ENCODE measurements at regions not wholly inside any gene's neighbourhood (a gene's known extent, or its start where the extent isn't known, plus 50 kb on each side); places are given as distances from the start of the nearest gene placed in this dataset.

- Histone ChIP-seq H3K27ac (no peak overlapping the region), H3K27me3 (no peaks in the 10 kb centered on the region), H3K9me3 (no peaks in the 10 kb centered on the region), H3K4me3 (replicated peaks in 1 of 3) (no peak overlapping the region), H3K36me3 (no peaks in the 10 kb centered on the region), H3K4me1 (no peaks in the 10 kb centered on the region)
- intact Hi-C loops (cut with DNase I) = no loop called here
- TF ChIP-seq CTCF (IDR thresholded peaks at IDR 0.05) = no peak
- TF ChIP-seq POLR2A (IDR thresholded peaks at IDR 0.05) = no peak
- 53 to 64% methylated on average over 2 of the region's 2 CpGs for WGBS, 2 donors
- no peak for DNase-seq
Observed at GRCh38 chr13:106433066-106433465, 102.4 kb downstream of the EFNB2 start.

- no peaks in the 10 kb centered on the region for H3K36me3 ChIP-seq
- H3K27ac ChIP-seq = no peak overlapping the region
- TF ChIP-seq POLR2A (IDR thresholded peaks at IDR 0.05) = no peak
- no peak for TF ChIP-seq CTCF (IDR thresholded peaks at IDR 0.05)
- WGBS, 2 donors = 78 to 80% methylated on average over 3 of the region's 3 CpGs
- DNase-seq = no peak
- H3K27me3 ChIP-seq = no peaks in the 10 kb centered on the region
- no peak overlapping the region for H3K4me3 ChIP-seq (replicated peaks in 1 of 3)
- H3K4me1 ChIP-seq = no peaks in the 10 kb centered on the region
- H3K9me3 ChIP-seq = no peaks in the 10 kb centered on the region
- intact Hi-C loops (cut with DNase I) = no loop called here
Observed at GRCh38 chr13:106432636-106433035, 102.8 kb downstream of the EFNB2 start.

GRCh38 chr13:106426909-106427308, 108.6 kb downstream of the EFNB2 start:
- intact Hi-C loops (cut with DNase I) = no loop called here
- Histone ChIP-seq H3K27me3 (no peaks in the 10 kb centered on the region), H3K4me1 (no peaks in the 10 kb centered on the region), H3K36me3 (no peaks in the 10 kb centered on the region), H3K4me3 (replicated peaks in 1 of 3) (no peak overlapping the region), H3K9me3 (no peaks in the 10 kb centered on the region), H3K27ac (no peak overlapping the region)
- no peak for TF ChIP-seq POLR2A (IDR thresholded peaks at IDR 0.05)
- no peak for DNase-seq
- 91 to 95% methylated on average over 4 of the region's 4 CpGs for WGBS, 2 donors

GRCh38 chr13:106425661-106426060, 109.8 kb downstream of the EFNB2 start:
- Histone ChIP-seq H3K9me3 (no peaks in the 10 kb centered on the region), H3K27me3 (no peaks in the 10 kb centered on the region), H3K27ac (no peak overlapping the region), H3K36me3 (no peaks in the 10 kb centered on the region), H3K4me3 (replicated peaks in 1 of 3) (no peak overlapping the region), H3K4me1 (no peaks in the 10 kb centered on the region)
- no peak for DNase-seq
- WGBS, 2 donors = 92 to 94% methylated on average over 17 of the region's 17 CpGs
- no peak for TF ChIP-seq CTCF (IDR thresholded peaks at IDR 0.05)
- TF ChIP-seq POLR2A (IDR thresholded peaks at IDR 0.05) = no peak
- intact Hi-C loops (cut with DNase I) = no loop called here

- Histone ChIP-seq H3K36me3 (no peaks in the 10 kb centered on the region), H3K27me3 (no peaks in the 10 kb centered on the region), H3K9me3 (no peaks in the 10 kb centered on the region), H3K4me3 (replicated peaks in 1 of 3) (no peak overlapping the region), H3K4me1 (no peaks in the 10 kb centered on the region), H3K27ac (no peak overlapping the region)
- DNase-seq = no peak
- WGBS, 2 donors = 80 to 83% methylated on average over 1 of the region's 1 CpG
- intact Hi-C loops (cut with DNase I) = no loop called here
- TF ChIP-seq POLR2A (IDR thresholded peaks at IDR 0.05) (no peak), CTCF (IDR thresholded peaks at IDR 0.05) (no peak)
Observed at GRCh38 chr13:106424805-106425204, 110.7 kb downstream of the EFNB2 start.

GRCh38 chr13:106423530-106423929, 111.9 kb downstream of the EFNB2 start:
- H3K27ac ChIP-seq = no peak overlapping the region
- no peaks in the 10 kb centered on the region for H3K27me3 ChIP-seq
- TF ChIP-seq CTCF (IDR thresholded peaks at IDR 0.05) = no peak
- no peak for TF ChIP-seq POLR2A (IDR thresholded peaks at IDR 0.05)
- H3K9me3 ChIP-seq = no peaks in the 10 kb centered on the region
- DNase-seq = no peak
- intact Hi-C loops (cut with DNase I) = no loop called here
- H3K4me3 ChIP-seq (replicated peaks in 1 of 3) = no peak overlapping the region
- no peaks in the 10 kb centered on the region for H3K36me3 ChIP-seq
- no peaks in the 10 kb centered on the region for H3K4me1 ChIP-seq
- WGBS, 2 donors = 76 to 83% methylated on average over 7 of the region's 7 CpGs

Measured in thyroid gland (tissue), 4 donors.